K562 (cell line): ENCODE measurements at regions not wholly inside any gene's neighbourhood (a gene's known extent, or its start where the extent isn't known, plus 50 kb on each side); places are given as distances from the start of the nearest gene placed in this dataset.
A peak's percentile ranks its signal among the peaks of the same experiment; 100 is the strongest.

Source experiments
- CBX2 ChIP-seq: fragments of 200-600 bp; sonication (generic); IDR thresholded peaks from one replicate; pipeline ENCODE4 v1.6.1; 2012; ENCODE audit warnings: mild to moderate bottlenecking, low read length, inconsistent platforms; ENCODE audit not compliant: insufficient read depth, poor library complexity, severe bottlenecking
- CREB1 ChIP-seq, 2 experiments: sonication (generic) in 1 of 2; formaldehyde crosslinking in 1 of 2; IDR thresholded peaks; 2 replicates each; pipeline versions ENCODE4 v1.6.1 to v1.8.0; 2012 to 2022; ENCODE audit warnings: inconsistent platforms in 1 of 2, mild to moderate bottlenecking in 1 of 2, missing genetic modification reagents in 1 of 2, moderate library complexity in 1 of 2
- KLF16 ChIP-seq: IDR thresholded peaks from 2 replicates; pipeline ENCODE4 v1.6.1; 2016; ENCODE audit warnings: antibody characterized with exemption
- MAFF ChIP-seq: IDR thresholded peaks from 2 replicates; pipeline ENCODE4 v1.6.1; 2012; ENCODE audit warnings: low read length, improper control_type of control experiment
- NFIX ChIP-seq: fragments of 250-450 bp; sonication (Bioruptor Pico); IDR thresholded peaks from 2 replicates; pipeline ENCODE4 v1.4.0; 2020; ENCODE audit warnings: low read depth, mild to moderate bottlenecking, moderate library complexity
- TF ChIP-seq, protein P1 (sequence below), 2 experiments: fragments of 150-350 bp in 1 of 2; IDR thresholded peaks; 2 replicates each; pipeline ENCODE4 v1.6.1; 2012 to 2016; ENCODE audit warnings: low read depth in 2 of 2, low read length in 2 of 2, mild to moderate bottlenecking in 1 of 2, moderate library complexity in 1 of 2
- TF ChIP-seq, protein P2 (sequence below): sonication (generic); formaldehyde crosslinking; IDR thresholded peaks from 2 replicates; pipeline ENCODE4 v1.8.1; 2022; ENCODE audit warnings: missing genetic modification reagents
- TF ChIP-seq, protein P3 (sequence below): fragments of 250-450 bp; sonication (Bioruptor Pico); IDR thresholded peaks from 2 replicates; pipeline ENCODE4 v1.8.0; 2022; ENCODE audit warnings: inconsistent platforms
- TF ChIP-seq, protein P4 (sequence below), 2 experiments: fragments of 450-650 bp in 1 of 2; sonication (generic) in 1 of 2; formaldehyde crosslinking; conservative IDR thresholded peaks; 2 replicates each; pipeline versions ENCODE4 v1.4.0 to v1.8.1; 2020 to 2022; ENCODE audit warnings: mild to moderate bottlenecking in 1 of 2, missing genetic modification reagents in 1 of 2
- TF ChIP-seq, protein P5 (sequence below), 2 experiments: IDR thresholded peaks; 2 replicates each; pipeline ENCODE4 v1.6.1; 2011; ENCODE audit warnings: borderline replicate concordance in 1 of 2, control low read depth in 1 of 2, low read depth in 1 of 2, low read length in 1 of 2, mild to moderate bottlenecking in 1 of 2, mixed read lengths in 1 of 2, moderate library complexity in 1 of 2; ENCODE audit not compliant: insufficient read depth in 1 of 2, insufficient read length in 1 of 2, poor library complexity in 1 of 2, severe bottlenecking in 1 of 2; ENCODE audit errors: extremely low read depth in 1 of 2
- TF ChIP-seq, protein P6 (sequence below): fragments of 450-650 bp; formaldehyde crosslinking; IDR thresholded peaks from 2 replicates; pipeline ENCODE4 v1.4.0; 2020; ENCODE audit warnings: mild to moderate bottlenecking, moderate library complexity
- TF ChIP-seq, protein P7 (sequence below), 2 experiments: fragments of 450-650 bp; IDR thresholded peaks; 2 replicates each; pipeline ENCODE4 v1.6.1; 2016
- TF ChIP-seq, protein P8 (sequence below): fragments of 450-650 bp; formaldehyde crosslinking; IDR thresholded peaks from 2 replicates; pipeline ENCODE4 v1.4.0; 2022; ENCODE audit warnings: mild to moderate bottlenecking, moderate library complexity

DNA sequence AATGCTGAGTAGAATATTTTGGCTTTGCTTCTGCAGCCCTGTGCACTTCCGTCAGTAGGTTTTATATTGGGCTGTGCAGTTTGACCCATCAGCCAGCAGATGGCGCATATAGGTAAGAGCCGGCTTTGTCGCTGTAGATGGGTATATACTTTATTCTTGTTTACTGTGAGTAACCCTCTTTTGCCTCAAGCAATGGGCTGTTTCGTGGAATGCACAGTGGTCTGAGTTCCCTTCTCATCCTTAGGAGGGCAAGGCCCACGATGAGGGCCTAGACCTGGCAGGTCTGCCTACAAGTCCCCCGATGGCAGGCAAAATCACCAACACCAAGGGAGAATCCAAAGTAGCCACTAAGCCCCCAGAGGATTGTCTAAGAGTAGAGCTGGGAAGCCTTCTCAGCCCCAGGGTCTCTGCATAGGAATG is 1002.9 kb upstream of the KCND2 start (continued):
- TF ChIP-seq KLF16: peak; percentile 52; the same call in 1 of the 2 replicates
- TF ChIP-seq, protein P1, sequence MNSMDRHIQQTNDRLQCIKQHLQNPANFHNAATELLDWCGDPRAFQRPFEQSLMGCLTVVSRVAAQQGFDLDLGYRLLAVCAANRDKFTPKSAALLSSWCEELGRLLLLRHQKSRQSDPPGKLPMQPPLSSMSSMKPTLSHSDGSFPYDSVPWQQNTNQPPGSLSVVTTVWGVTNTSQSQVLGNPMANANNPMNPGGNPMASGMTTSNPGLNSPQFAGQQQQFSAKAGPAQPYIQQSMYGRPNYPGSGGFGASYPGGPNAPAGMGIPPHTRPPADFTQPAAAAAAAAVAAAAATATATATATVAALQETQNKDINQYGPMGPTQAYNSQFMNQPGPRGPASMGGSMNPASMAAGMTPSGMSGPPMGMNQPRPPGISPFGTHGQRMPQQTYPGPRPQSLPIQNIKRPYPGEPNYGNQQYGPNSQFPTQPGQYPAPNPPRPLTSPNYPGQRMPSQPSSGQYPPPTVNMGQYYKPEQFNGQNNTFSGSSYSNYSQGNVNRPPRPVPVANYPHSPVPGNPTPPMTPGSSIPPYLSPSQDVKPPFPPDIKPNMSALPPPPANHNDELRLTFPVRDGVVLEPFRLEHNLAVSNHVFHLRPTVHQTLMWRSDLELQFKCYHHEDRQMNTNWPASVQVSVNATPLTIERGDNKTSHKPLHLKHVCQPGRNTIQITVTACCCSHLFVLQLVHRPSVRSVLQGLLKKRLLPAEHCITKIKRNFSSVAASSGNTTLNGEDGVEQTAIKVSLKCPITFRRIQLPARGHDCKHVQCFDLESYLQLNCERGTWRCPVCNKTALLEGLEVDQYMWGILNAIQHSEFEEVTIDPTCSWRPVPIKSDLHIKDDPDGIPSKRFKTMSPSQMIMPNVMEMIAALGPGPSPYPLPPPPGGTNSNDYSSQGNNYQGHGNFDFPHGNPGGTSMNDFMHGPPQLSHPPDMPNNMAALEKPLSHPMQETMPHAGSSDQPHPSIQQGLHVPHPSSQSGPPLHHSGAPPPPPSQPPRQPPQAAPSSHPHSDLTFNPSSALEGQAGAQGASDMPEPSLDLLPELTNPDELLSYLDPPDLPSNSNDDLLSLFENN (IDR thresholded peaks at IDR 0.05; ENCODE audit: low read depth in 2 of 2, low read length in 2 of 2): no peak
- TF ChIP-seq, protein P2, sequence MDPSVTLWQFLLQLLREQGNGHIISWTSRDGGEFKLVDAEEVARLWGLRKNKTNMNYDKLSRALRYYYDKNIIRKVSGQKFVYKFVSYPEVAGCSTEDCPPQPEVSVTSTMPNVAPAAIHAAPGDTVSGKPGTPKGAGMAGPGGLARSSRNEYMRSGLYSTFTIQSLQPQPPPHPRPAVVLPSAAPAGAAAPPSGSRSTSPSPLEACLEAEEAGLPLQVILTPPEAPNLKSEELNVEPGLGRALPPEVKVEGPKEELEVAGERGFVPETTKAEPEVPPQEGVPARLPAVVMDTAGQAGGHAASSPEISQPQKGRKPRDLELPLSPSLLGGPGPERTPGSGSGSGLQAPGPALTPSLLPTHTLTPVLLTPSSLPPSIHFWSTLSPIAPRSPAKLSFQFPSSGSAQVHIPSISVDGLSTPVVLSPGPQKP (CRISPR knock-in tag): no peak
- TF ChIP-seq, protein P3, sequence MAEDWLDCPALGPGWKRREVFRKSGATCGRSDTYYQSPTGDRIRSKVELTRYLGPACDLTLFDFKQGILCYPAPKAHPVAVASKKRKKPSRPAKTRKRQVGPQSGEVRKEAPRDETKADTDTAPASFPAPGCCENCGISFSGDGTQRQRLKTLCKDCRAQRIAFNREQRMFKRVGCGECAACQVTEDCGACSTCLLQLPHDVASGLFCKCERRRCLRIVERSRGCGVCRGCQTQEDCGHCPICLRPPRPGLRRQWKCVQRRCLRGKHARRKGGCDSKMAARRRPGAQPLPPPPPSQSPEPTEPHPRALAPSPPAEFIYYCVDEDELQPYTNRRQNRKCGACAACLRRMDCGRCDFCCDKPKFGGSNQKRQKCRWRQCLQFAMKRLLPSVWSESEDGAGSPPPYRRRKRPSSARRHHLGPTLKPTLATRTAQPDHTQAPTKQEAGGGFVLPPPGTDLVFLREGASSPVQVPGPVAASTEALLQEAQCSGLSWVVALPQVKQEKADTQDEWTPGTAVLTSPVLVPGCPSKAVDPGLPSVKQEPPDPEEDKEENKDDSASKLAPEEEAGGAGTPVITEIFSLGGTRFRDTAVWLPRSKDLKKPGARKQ (CRISPR knock-in tag): no peak
- TF ChIP-seq, protein P4, sequence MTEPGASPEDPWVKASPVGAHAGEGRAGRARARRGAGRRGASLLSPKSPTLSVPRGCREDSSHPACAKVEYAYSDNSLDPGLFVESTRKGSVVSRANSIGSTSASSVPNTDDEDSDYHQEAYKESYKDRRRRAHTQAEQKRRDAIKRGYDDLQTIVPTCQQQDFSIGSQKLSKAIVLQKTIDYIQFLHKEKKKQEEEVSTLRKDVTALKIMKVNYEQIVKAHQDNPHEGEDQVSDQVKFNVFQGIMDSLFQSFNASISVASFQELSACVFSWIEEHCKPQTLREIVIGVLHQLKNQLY (CRISPR knock-in tag; conservative IDR thresholded peaks at IDR 0.05): no peak
- no peak for TF ChIP-seq CREB1 (IDR thresholded peaks at IDR 0.05)
- TF ChIP-seq CREB1 (CRISPR knock-in tag; IDR thresholded peaks at IDR 0.05): no peak
- no peak for TF ChIP-seq CBX2
- no peak for TF ChIP-seq MAFF
- TF ChIP-seq, protein P5, sequence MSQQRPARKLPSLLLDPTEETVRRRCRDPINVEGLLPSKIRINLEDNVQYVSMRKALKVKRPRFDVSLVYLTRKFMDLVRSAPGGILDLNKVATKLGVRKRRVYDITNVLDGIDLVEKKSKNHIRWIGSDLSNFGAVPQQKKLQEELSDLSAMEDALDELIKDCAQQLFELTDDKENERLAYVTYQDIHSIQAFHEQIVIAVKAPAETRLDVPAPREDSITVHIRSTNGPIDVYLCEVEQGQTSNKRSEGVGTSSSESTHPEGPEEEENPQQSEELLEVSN (IDR thresholded peaks at IDR 0.05; ENCODE audit: borderline replicate concordance in 1 of 2, extremely low read depth in 1 of 2, insufficient read depth in 1 of 2, insufficient read length in 1 of 2, low read depth in 1 of 2, low read length in 1 of 2, poor library complexity in 1 of 2, severe bottlenecking in 1 of 2): no peak
- TF ChIP-seq NFIX: no peak
- TF ChIP-seq, protein P6, sequence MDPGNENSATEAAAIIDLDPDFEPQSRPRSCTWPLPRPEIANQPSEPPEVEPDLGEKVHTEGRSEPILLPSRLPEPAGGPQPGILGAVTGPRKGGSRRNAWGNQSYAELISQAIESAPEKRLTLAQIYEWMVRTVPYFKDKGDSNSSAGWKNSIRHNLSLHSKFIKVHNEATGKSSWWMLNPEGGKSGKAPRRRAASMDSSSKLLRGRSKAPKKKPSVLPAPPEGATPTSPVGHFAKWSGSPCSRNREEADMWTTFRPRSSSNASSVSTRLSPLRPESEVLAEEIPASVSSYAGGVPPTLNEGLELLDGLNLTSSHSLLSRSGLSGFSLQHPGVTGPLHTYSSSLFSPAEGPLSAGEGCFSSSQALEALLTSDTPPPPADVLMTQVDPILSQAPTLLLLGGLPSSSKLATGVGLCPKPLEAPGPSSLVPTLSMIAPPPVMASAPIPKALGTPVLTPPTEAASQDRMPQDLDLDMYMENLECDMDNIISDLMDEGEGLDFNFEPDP (CRISPR knock-in tag): no peak
- TF ChIP-seq, protein P7, sequence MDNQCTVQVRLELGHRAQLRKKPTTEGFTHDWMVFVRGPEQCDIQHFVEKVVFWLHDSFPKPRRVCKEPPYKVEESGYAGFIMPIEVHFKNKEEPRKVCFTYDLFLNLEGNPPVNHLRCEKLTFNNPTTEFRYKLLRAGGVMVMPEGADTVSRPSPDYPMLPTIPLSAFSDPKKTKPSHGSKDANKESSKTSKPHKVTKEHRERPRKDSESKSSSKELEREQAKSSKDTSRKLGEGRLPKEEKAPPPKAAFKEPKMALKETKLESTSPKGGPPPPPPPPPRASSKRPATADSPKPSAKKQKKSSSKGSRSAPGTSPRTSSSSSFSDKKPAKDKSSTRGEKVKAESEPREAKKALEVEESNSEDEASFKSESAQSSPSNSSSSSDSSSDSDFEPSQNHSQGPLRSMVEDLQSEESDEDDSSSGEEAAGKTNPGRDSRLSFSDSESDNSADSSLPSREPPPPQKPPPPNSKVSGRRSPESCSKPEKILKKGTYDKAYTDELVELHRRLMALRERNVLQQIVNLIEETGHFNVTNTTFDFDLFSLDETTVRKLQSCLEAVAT (IDR thresholded peaks at IDR 0.05): no peak
- TF ChIP-seq, protein P8, sequence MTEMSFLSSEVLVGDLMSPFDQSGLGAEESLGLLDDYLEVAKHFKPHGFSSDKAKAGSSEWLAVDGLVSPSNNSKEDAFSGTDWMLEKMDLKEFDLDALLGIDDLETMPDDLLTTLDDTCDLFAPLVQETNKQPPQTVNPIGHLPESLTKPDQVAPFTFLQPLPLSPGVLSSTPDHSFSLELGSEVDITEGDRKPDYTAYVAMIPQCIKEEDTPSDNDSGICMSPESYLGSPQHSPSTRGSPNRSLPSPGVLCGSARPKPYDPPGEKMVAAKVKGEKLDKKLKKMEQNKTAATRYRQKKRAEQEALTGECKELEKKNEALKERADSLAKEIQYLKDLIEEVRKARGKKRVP (CRISPR knock-in tag): no peak
